ENCODE measurements at regions not wholly inside any gene's neighbourhood (a gene's known extent, or its start where the extent isn't known, plus 50 kb on each side); places are given as distances from the start of the nearest gene placed in this dataset.

DNA sequence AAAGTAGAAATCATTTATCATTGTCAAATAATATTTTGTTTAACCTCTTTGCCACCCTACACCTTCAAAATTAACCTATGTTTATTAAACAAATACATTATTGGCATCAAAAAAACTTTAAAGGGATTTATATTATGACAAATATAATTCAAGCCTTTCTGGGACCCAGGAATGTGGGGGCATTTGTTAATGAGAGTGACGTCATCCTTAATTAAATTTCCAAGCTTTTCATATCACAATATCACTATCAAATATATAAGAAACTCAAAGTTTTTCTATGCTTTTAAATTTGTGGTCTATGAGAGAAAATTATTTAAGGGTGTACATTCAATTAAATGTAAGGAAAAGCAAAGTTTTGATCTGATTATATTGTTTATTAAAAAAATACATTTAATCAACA lies 307.4 kb upstream of the POU3F3 start:
- TF ChIP-seq, protein P1, sequence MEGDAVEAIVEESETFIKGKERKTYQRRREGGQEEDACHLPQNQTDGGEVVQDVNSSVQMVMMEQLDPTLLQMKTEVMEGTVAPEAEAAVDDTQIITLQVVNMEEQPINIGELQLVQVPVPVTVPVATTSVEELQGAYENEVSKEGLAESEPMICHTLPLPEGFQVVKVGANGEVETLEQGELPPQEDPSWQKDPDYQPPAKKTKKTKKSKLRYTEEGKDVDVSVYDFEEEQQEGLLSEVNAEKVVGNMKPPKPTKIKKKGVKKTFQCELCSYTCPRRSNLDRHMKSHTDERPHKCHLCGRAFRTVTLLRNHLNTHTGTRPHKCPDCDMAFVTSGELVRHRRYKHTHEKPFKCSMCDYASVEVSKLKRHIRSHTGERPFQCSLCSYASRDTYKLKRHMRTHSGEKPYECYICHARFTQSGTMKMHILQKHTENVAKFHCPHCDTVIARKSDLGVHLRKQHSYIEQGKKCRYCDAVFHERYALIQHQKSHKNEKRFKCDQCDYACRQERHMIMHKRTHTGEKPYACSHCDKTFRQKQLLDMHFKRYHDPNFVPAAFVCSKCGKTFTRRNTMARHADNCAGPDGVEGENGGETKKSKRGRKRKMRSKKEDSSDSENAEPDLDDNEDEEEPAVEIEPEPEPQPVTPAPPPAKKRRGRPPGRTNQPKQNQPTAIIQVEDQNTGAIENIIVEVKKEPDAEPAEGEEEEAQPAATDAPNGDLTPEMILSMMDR (IDR thresholded peaks at IDR 0.05): no peak
- no peak for TF ChIP-seq POLR2AphosphoS5 (IDR thresholded peaks at IDR 0.05; ENCODE audit: insufficient read depth in 1 of 2, low read depth in 1 of 2)
